ENCODE measurements at regions not wholly inside any gene's neighbourhood (a gene's known extent, or its start where the extent isn't known, plus 50 kb on each side); places are given as distances from the start of the nearest gene placed in this dataset.

DNA sequence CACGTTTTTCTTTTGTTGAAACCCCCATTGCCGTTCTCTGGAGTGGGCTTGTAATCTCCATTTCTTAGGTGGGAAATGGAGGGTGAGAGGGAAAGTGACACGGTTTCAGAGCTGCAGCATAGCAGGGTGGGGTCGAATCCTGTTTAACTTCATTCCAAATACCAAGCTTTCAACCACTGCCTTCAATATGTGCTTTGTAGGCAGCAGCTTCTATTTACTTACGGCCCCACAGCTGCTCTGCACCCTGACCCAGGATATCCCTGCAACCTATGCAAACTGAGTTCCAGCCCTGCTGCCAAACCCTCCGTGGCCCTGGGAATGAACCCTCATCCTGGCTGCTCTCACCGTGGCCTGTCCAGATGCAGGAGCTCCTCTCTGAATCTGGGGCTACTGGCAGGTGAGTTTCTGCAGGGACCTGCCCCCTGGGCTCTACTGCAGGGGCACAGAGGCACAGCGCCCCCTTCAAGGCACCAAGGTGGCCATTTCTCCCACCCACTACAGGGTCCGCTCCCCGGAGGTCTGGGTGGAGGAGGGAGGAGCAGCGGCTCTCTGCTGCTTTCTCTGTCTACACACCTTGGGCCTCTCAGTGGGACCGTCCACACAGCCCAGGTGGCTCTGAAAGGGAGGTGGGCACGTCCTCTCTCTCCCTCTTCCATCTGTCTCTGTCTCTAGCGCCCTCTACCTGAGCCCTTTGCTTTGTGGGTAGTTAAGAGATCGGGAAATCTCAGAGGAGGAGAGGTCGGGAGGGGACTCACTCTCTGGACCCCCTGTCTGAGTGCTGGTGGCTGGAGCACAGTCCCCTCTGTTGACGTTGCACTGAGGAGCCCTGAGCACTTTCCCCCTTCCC is 279.1 kb downstream of the BRD1 start:
- no peak overlapping the region for H3K9ac ChIP-seq (ENCODE audit: low read length)
- no peak for DNase-seq
- H3K4me3 ChIP-seq (ENCODE audit: low read length) = no peak overlapping the region
- H3K27ac ChIP-seq (ENCODE audit: low read length) = no peak overlapping the region
- peaks cover 9% of the 10 kb centered on the region; the same call in 1 of the 2 replicates for H3K9me3 ChIP-seq (ENCODE audit: low read length)
- no peaks in the 10 kb centered on the region for H3K27me3 ChIP-seq (ENCODE audit: low read length)
- no peak overlapping the region for H3K4me2 ChIP-seq (ENCODE audit: low read depth, low read length, poor library complexity, severe bottlenecking)
- H3K4me1 ChIP-seq (ENCODE audit: low read length) = no peaks in the 10 kb centered on the region; the same call in 1 of the 2 replicates
- H4K20me1 ChIP-seq (ENCODE audit: insufficient read depth, low read depth, low read length) = no peaks in the 10 kb centered on the region; the same call in 1 of the 2 replicates
- peaks cover 16% of the 10 kb centered on the region for H3K79me2 ChIP-seq (ENCODE audit: low read length)
- peaks cover 11% of the 10 kb centered on the region; the same call in 1 of the 2 replicates for H3K36me3 ChIP-seq (ENCODE audit: insufficient read depth, low read length)
- H3K9me2 ChIP-seq (replicated peaks; ENCODE audit: insufficient read depth, low read length) = no peaks in the 10 kb centered on the region
- no peak overlapping the region for H2AFZ ChIP-seq (ENCODE audit: low read length)

DNA sequence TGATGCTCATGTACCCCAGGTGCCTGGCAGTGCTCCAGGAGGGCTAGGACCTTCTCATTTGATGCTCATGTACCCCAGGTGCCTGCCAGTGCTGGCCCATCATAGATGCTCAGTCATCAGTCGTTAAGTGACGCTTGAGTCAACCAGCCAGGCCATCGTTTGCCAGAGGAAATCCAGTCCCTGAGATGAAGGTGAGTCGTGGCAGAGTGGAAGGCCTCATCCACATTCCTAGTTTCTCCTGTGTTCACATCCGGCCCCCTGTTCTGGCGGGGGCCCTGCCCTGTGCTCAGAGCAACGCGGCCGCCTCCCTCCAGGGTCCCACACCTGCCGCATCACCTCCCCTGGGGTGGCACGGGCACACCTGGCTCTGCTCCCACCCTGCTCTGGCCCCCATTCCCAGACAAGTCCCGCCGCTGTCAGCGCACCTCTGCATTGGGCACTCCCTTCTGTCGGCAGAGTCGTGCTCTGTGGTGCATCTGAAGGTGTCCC is 279.9 kb downstream of the BRD1 start:
- DNase-seq = no peak
- Histone ChIP-seq H3K4me1 (ENCODE audit: low read length) (peaks cover 7% of the 10 kb centered on the region), H3K27me3 (ENCODE audit: low read length) (no peaks in the 10 kb centered on the region)

DNA sequence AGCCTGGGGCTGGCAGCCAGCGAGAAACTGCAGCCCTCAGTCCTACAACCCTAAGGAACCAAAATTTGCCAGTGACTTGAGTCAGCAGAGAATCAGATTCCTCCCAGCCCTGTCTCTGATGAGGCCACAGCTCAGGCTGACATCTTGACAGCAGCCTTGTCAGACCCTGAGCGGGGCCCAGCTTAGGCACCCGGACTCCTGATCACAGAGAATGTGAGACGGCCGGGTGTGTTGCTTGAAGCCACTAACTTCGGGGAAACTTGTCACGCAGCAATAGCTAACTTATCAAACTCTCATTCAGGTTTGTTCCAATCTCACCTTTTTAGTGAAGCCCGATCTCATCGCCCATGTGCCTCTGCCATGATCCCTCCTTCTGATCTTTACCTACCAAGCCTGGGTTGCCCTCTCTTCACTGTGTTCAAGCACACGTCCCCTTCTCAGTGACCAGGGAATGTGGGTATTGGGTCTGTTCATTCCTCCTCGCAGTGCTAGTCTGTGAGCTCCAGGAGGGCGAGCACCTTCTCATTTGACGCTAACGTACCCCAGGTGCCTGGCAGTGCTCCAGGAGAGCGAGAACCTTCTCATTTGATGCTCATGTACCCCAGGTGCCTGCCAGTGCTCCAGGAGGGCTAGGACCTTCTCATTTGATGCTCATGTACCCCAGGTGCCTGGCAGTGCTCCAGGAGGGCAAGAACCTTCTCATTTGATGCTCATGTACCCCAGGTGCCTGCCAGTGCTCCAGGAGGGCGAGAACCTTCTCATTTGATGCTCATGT is 280.7 kb downstream of the BRD1 start:
- peaks cover 9% of the 10 kb centered on the region; the same call in 1 of the 2 replicates for H3K9me3 ChIP-seq (ENCODE audit: low read length)
- no peak overlapping the region for H3K4me3 ChIP-seq (ENCODE audit: low read length)
- peaks cover 4% of the 10 kb centered on the region; the same call in 1 of the 2 replicates for H3K36me3 ChIP-seq (ENCODE audit: insufficient read depth, low read length)
- no peaks in the 10 kb centered on the region; the same call in 1 of the 2 replicates for H4K20me1 ChIP-seq (ENCODE audit: insufficient read depth, low read depth, low read length)
- H3K9ac ChIP-seq (ENCODE audit: low read length) = no peak overlapping the region
- no peak overlapping the region for H2AFZ ChIP-seq (ENCODE audit: low read length)
- H3K79me2 ChIP-seq (ENCODE audit: low read length) = peaks cover 19% of the 10 kb centered on the region
- H3K27me3 ChIP-seq (ENCODE audit: low read length) = no peaks in the 10 kb centered on the region
- peaks cover 13% of the 10 kb centered on the region for H3K4me1 ChIP-seq (ENCODE audit: low read length)
- no peak overlapping the region for H3K27ac ChIP-seq (ENCODE audit: low read length)
- H3K4me2 ChIP-seq (ENCODE audit: low read depth, low read length, poor library complexity, severe bottlenecking) = no peak overlapping the region
- no peak for DNase-seq
- no peaks in the 10 kb centered on the region for H3K9me2 ChIP-seq (replicated peaks; ENCODE audit: insufficient read depth, low read length)

More for the DNA sequence above, 279.9 kb downstream of the BRD1 start:
- Histone ChIP-seq H3K79me2 (ENCODE audit: low read length) (peaks cover 18% of the 10 kb centered on the region), H3K36me3 (ENCODE audit: insufficient read depth, low read length) (peaks cover 7% of the 10 kb centered on the region; the same call in 1 of the 2 replicates), H3K9me2 (replicated peaks; ENCODE audit: insufficient read depth, low read length) (no peaks in the 10 kb centered on the region), H3K4me3 (ENCODE audit: low read length) (no peak overlapping the region), H3K4me2 (ENCODE audit: low read depth, low read length, poor library complexity, severe bottlenecking) (no peak overlapping the region), H3K9ac (ENCODE audit: low read length) (no peak overlapping the region), H4K20me1 (ENCODE audit: insufficient read depth, low read depth, low read length) (no peaks in the 10 kb centered on the region; the same call in 1 of the 2 replicates), H3K9me3 (ENCODE audit: low read length) (peaks cover 9% of the 10 kb centered on the region; the same call in 1 of the 2 replicates), H3K27ac (ENCODE audit: low read length) (no peak overlapping the region), H2AFZ (ENCODE audit: low read length) (no peak overlapping the region)

GRCh38 chr22:49545606-49546005 is 282.1 kb downstream of the BRD1 start:
- Histone ChIP-seq H4K20me1 (ENCODE audit: insufficient read depth, low read depth, low read length) (no peaks in the 10 kb centered on the region; the same call in 1 of the 2 replicates), H3K9me3 (ENCODE audit: low read length) (peaks cover 2% of the 10 kb centered on the region; the same call in 1 of the 2 replicates), H3K9ac (ENCODE audit: low read length) (no peak overlapping the region), H3K79me2 (ENCODE audit: low read length) (peaks cover 18% of the 10 kb centered on the region), H3K27me3 (ENCODE audit: low read length) (no peaks in the 10 kb centered on the region), H3K9me2 (replicated peaks; ENCODE audit: insufficient read depth, low read length) (no peaks in the 10 kb centered on the region), H3K27ac (ENCODE audit: low read length) (no peak overlapping the region), H3K4me2 (ENCODE audit: low read depth, low read length, poor library complexity, severe bottlenecking) (no peak overlapping the region), H2AFZ (ENCODE audit: low read length) (no peak overlapping the region), H3K36me3 (ENCODE audit: insufficient read depth, low read length) (peaks cover under 1% of the 10 kb centered on the region; the same call in 1 of the 2 replicates), H3K4me1 (ENCODE audit: low read length) (peaks cover 20% of the 10 kb centered on the region), H3K4me3 (ENCODE audit: low read length) (no peak overlapping the region)
- no peak for DNase-seq

DNA sequence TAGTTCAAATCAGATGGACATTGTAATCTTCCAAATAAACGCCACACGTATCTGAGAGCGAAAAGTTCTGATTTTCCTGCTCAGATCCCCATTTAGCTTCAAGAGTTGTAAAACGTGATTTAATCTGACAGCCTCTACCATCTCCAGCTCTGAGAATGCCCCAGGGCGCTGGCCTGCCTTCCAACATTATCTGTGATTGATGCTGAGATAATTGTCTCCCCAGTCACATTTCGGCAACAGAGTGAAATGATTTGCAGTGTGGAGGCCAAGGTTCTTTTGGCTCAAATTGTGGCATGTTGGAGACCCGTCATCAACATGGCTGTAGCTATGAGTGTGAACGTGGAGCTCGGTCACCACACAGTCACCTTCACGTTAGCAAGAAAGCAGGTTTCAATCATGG is 283.4 kb downstream of the BRD1 start:
- H3K9ac ChIP-seq (ENCODE audit: low read length) = no peak overlapping the region
- H3K4me3 ChIP-seq (ENCODE audit: low read length) = no peak overlapping the region
- peaks cover 14% of the 10 kb centered on the region for H3K79me2 ChIP-seq (ENCODE audit: low read length)
- no peak overlapping the region for H2AFZ ChIP-seq (ENCODE audit: low read length)
- no peaks in the 10 kb centered on the region for H3K9me2 ChIP-seq (replicated peaks; ENCODE audit: insufficient read depth, low read length)
- DNase-seq = no peak
- no peaks in the 10 kb centered on the region for H3K36me3 ChIP-seq (ENCODE audit: insufficient read depth, low read length)
- H3K27me3 ChIP-seq (ENCODE audit: low read length) = no peaks in the 10 kb centered on the region
- no peaks in the 10 kb centered on the region for H3K9me3 ChIP-seq (ENCODE audit: low read length)
- peaks cover 33% of the 10 kb centered on the region for H3K4me1 ChIP-seq (ENCODE audit: low read length)
- H4K20me1 ChIP-seq (ENCODE audit: insufficient read depth, low read depth, low read length) = no peaks in the 10 kb centered on the region
- H3K4me2 ChIP-seq (ENCODE audit: low read depth, low read length, poor library complexity, severe bottlenecking) = no peak overlapping the region
- no peak overlapping the region for H3K27ac ChIP-seq (ENCODE audit: low read length)

DNA sequence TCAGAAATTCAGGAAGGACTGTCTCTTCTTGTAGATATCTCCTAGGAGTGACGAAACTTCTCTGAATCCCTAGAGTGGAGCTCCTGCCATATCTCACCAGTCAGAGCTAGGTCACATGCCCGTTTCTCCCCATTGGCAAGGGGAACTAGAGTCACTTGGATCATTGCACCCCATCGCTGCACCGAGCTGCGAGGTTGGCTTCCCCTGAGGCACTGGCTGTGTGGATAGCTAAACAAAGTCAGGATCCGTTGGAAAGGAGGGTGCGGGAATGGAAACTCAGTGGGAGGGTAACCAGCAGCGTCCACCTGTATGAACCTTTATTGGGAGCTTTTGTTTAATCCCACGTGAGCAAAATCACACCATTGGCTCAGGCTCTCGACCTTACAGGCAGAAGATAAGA is 283.8 kb downstream of the BRD1 start:
- Histone ChIP-seq H3K27me3 (ENCODE audit: low read length) (no peaks in the 10 kb centered on the region), H3K4me2 (ENCODE audit: low read depth, low read length, poor library complexity, severe bottlenecking) (no peak overlapping the region), H4K20me1 (ENCODE audit: insufficient read depth, low read depth, low read length) (no peaks in the 10 kb centered on the region), H3K4me1 (ENCODE audit: low read length) (peaks cover 37% of the 10 kb centered on the region), H3K27ac (ENCODE audit: low read length) (no peak overlapping the region), H3K36me3 (ENCODE audit: insufficient read depth, low read length) (no peaks in the 10 kb centered on the region), H3K9ac (ENCODE audit: low read length) (no peak overlapping the region), H3K9me3 (ENCODE audit: low read length) (no peaks in the 10 kb centered on the region), H3K4me3 (ENCODE audit: low read length) (no peak overlapping the region), H3K9me2 (replicated peaks; ENCODE audit: insufficient read depth, low read length) (no peaks in the 10 kb centered on the region), H2AFZ (ENCODE audit: low read length) (no peak overlapping the region), H3K79me2 (ENCODE audit: low read length) (peaks cover 16% of the 10 kb centered on the region)
- DNase-seq = no peak

- H4K20me1 ChIP-seq (ENCODE audit: insufficient read depth, low read depth, low read length) = no peaks in the 10 kb centered on the region
- no peak overlapping the region for H3K27ac ChIP-seq (ENCODE audit: low read length)
- peaks cover 31% of the 10 kb centered on the region for H3K79me2 ChIP-seq (ENCODE audit: low read length)
- no peaks in the 10 kb centered on the region for H3K36me3 ChIP-seq (ENCODE audit: insufficient read depth, low read length)
- no peaks in the 10 kb centered on the region for H3K27me3 ChIP-seq (ENCODE audit: low read length)
- H3K4me3 ChIP-seq (ENCODE audit: low read length) = no peak overlapping the region
- H3K4me2 ChIP-seq (ENCODE audit: low read depth, low read length, poor library complexity, severe bottlenecking) = no peak overlapping the region
- no peaks in the 10 kb centered on the region for H3K9me3 ChIP-seq (ENCODE audit: low read length)
- peaks cover 57% of the 10 kb centered on the region for H3K4me1 ChIP-seq (ENCODE audit: low read length)
- no peak overlapping the region for H3K9ac ChIP-seq (ENCODE audit: low read length)
- H2AFZ ChIP-seq (ENCODE audit: low read length) = no peak overlapping the region
- no peaks in the 10 kb centered on the region for H3K9me2 ChIP-seq (replicated peaks; ENCODE audit: insufficient read depth, low read length)
- DNase-seq = no peak
These were observed 285.9 kb downstream of the BRD1 start for GRCh38 chr22:49541693-49542230.

Data from Karpas-422 (cell line).